PC-3 (cell line): ENCODE measurements at regions not wholly inside any gene's neighbourhood (a gene's known extent, or its start where the extent isn't known, plus 50 kb on each side); places are given as distances from the start of the nearest gene placed in this dataset.

ENCODE experiments used
- ATAC-seq: fragments of 200-7000 bp; cut with Tn5 transposase; 2 replicates; pipeline ENCODE4 v1.9.1; 2020; ENCODE audit warnings: mild to moderate bottlenecking, moderate library complexity
- BruUV-seq: library from RNA; stranded (reverse); fragments of 400-500 nt; replicated peaks from 2 replicates; lab custom pipeline; 2021; lab: Mats Ljungman, UMichigan
- CTCF ChIA-PET: fragments of 300-600 bp; sonication (Branson Sonifier 250); formaldehyde crosslinking; loops from one replicate; lab custom pipeline; 2022; ENCODE audit warnings: antibody characterized with exemption; lab: Charles Lee
- POLR2A ChIA-PET: fragments of 300-600 bp; sonication (Branson Sonifier 250); formaldehyde crosslinking; loops from one replicate; lab custom pipeline; 2022; ENCODE audit warnings: antibody characterized with exemption; ENCODE audit not compliant: unreplicated experiment; lab: Charles Lee
- DNase-seq: peaks from one replicate; pipeline ENCODE4 v3.0.0-alpha.2; 2015
- H2AFZ ChIP-seq: fragments of 300-600 bp; sonication (generic); 2 replicates; pipeline ENCODE4 v1.6.0; 2016; ENCODE audit warnings: antibody characterized with exemption, low read length
- H3F3A ChIP-seq: fragments of 300-600 bp; sonication (generic); one replicate; pipeline ENCODE4 v1.6.0; 2017; ENCODE audit warnings: antibody characterized with exemption, low read length, control low read depth, mild to moderate bottlenecking; ENCODE audit not compliant: unreplicated experiment
- H3K27ac ChIP-seq: fragments of 300-600 bp; sonication (generic); 2 replicates; pipeline ENCODE4 v1.5.1; 2016; ENCODE audit warnings: mild to moderate bottlenecking, low read length
- H3K27me3 ChIP-seq: fragments of 300-600 bp; sonication (generic); 2 replicates; pipeline ENCODE4 v1.6.1; 2016; ENCODE audit warnings: low read length, mixed read lengths
- H3K36me3 ChIP-seq: fragments of 300-600 bp; sonication (generic); 2 replicates; pipeline ENCODE4 v1.6.1; 2016; ENCODE audit warnings: low read depth, mixed run types, low read length, mixed read lengths
- H3K4me1 ChIP-seq: fragments of 300-600 bp; sonication (generic); 2 replicates; pipeline ENCODE4 v1.5.1; 2016; ENCODE audit warnings: low read length; ENCODE audit not compliant: insufficient read depth
- H3K4me2 ChIP-seq: fragments of 300-600 bp; sonication (generic); 2 replicates; pipeline ENCODE4 v1.6.0; 2016; ENCODE audit warnings: low read length
- H3K4me3 ChIP-seq: fragments of 300-600 bp; sonication (generic); 2 replicates; pipeline ENCODE4 v1.5.1; 2016; ENCODE audit warnings: mild to moderate bottlenecking, low read length, mixed read lengths
- H3K79me2 ChIP-seq: fragments of 300-600 bp; sonication (generic); 2 replicates; pipeline ENCODE4 v1.6.1; 2017; ENCODE audit warnings: low read length, mixed read lengths
- H3K9ac ChIP-seq: fragments of 300-600 bp; sonication (generic); 2 replicates; pipeline ENCODE4 v1.6.0; 2016; ENCODE audit warnings: mild to moderate bottlenecking, low read length
- H3K9me2 ChIP-seq: fragments of 300-600 bp; sonication (generic); replicated peaks from 2 replicates; pipeline ENCODE4 v1.6.1; 2016; ENCODE audit warnings: mixed run types, low read length, mixed read lengths
- H3K9me3 ChIP-seq: fragments of 300-600 bp; sonication (generic); 2 replicates; pipeline ENCODE4 v1.6.1; 2016; ENCODE audit warnings: low read length, mixed read lengths
- H4K20me1 ChIP-seq: fragments of 300-600 bp; sonication (generic); 2 replicates; pipeline ENCODE4 v1.6.1; 2016; ENCODE audit warnings: low read length, mixed read lengths
- EZH2 ChIP-seq: fragments of 300-600 bp; sonication (generic); IDR thresholded peaks from one replicate; pipeline ENCODE4 v1.6.1; 2017; ENCODE audit warnings: antibody characterized with exemption, mild to moderate bottlenecking, low read length; ENCODE audit not compliant: unreplicated experiment
- EZH2phosphoT487 ChIP-seq: fragments of 300-600 bp; sonication (generic); IDR thresholded peaks from 2 replicates; pipeline ENCODE4 v1.6.1; 2018; ENCODE audit warnings: mild to moderate bottlenecking, antibody characterized with exemption, low read length, borderline replicate concordance
- intact Hi-C: fragments of 100-400 bp; cut with micrococcal nuclease; formaldehyde crosslinking; loops from 2 replicates; pipeline ENCODE4 v1.9.0; 2023
- TF ChIP-seq, protein P1 (sequence below): fragments of 300-600 bp; sonication (generic); conservative IDR thresholded peaks from 2 replicates; pipeline ENCODE4 v1.5.1; 2017; ENCODE audit warnings: antibody characterized with exemption, low read depth, mild to moderate bottlenecking, low read length

DNA sequence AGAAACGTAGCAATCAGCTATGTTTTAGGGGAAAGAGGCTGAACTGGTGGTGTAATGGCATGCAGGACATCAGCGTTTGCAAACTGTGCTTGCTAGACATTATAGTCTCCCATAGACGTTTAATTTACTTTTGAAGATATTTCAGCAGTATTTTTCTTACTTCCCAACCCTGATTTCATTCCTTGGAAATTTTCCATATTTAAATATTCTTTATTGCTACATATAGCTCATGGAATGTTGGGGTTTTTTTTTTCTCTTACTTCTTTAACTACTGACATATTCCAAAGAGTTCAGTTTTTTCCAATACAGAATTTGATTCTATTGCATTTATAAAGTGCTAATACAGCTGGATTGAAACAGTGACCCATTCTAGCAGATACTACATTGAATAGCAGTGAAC lies 694.4 kb upstream of the CITED2 start:
- no peak for DNase-seq
- H2AFZ ChIP-seq, result no peak overlapping the region
- no peaks in the 10 kb centered on the region for H4K20me1 ChIP-seq
- no peaks in the 10 kb centered on the region for H3K36me3 ChIP-seq
- H3K27ac ChIP-seq, result no peak overlapping the region
- POLR2A ChIA-PET, result no interaction called here
- no peak for TF ChIP-seq EZH2phosphoT487
- TF ChIP-seq, protein P1, sequence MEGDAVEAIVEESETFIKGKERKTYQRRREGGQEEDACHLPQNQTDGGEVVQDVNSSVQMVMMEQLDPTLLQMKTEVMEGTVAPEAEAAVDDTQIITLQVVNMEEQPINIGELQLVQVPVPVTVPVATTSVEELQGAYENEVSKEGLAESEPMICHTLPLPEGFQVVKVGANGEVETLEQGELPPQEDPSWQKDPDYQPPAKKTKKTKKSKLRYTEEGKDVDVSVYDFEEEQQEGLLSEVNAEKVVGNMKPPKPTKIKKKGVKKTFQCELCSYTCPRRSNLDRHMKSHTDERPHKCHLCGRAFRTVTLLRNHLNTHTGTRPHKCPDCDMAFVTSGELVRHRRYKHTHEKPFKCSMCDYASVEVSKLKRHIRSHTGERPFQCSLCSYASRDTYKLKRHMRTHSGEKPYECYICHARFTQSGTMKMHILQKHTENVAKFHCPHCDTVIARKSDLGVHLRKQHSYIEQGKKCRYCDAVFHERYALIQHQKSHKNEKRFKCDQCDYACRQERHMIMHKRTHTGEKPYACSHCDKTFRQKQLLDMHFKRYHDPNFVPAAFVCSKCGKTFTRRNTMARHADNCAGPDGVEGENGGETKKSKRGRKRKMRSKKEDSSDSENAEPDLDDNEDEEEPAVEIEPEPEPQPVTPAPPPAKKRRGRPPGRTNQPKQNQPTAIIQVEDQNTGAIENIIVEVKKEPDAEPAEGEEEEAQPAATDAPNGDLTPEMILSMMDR, result no peak
- TF ChIP-seq EZH2, result no peak
- no peaks in the 10 kb centered on the region for H3K9me3 ChIP-seq
- intact Hi-C loops, result no loop called here
- H3K4me3 ChIP-seq, result no peak overlapping the region
- H3K27me3 ChIP-seq, result no peaks in the 10 kb centered on the region
- no peak for ATAC-seq
- H3K4me2 ChIP-seq, result no peak overlapping the region
- H3K9me2 ChIP-seq, result no peaks in the 10 kb centered on the region
- H3K4me1 ChIP-seq, result peaks cover 18% of the 10 kb centered on the region
- no peaks in the 10 kb centered on the region for H3K79me2 ChIP-seq
- H3F3A ChIP-seq, result no peaks in the 10 kb centered on the region
- H3K9ac ChIP-seq, result no peak overlapping the region
- CTCF ChIA-PET, result no interaction called here
- no TSS peak for BruUV-seq

DNA sequence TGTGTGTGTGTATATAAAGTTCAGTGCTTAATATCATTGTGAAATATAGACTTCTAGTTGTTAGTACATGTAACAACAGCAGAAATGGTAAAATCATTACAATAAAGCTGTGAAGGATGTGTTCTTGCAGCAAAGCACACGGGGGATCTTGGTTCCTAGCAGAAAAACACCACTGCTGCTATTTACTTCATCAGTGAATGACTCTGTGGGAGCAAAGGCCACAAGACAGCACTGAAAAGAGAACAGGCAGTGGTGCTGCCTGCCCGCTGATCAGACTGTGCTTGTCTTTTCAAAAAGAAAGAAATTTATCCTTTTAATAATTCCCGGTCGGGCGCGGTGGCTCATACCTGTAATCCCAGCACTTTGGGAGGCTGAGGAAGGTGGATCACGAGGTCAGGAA lies 689.9 kb upstream of the CITED2 start:
- Histone ChIP-seq H3K9me3 (no peaks in the 10 kb centered on the region), H3K4me3 (no peak overlapping the region), H2AFZ (no peak overlapping the region), H3K4me2 (no peak overlapping the region), H3K9ac (no peak overlapping the region), H3K36me3 (no peaks in the 10 kb centered on the region), H3K27me3 (no peaks in the 10 kb centered on the region), H3F3A (no peaks in the 10 kb centered on the region), H3K27ac (no peak overlapping the region), H3K4me1 (peaks cover 17% of the 10 kb centered on the region), H3K9me2 (no peaks in the 10 kb centered on the region), H3K79me2 (no peaks in the 10 kb centered on the region), H4K20me1 (no peaks in the 10 kb centered on the region)
- CTCF ChIA-PET, result no interaction called here
- POLR2A ChIA-PET, result no interaction called here
- DNase-seq (no peak), ATAC-seq (no peak)
- intact Hi-C loops, result no loop called here
- TF ChIP-seq, protein P1, result no peak
- no peak for TF ChIP-seq EZH2
- BruUV-seq, result no TSS peak

DNA sequence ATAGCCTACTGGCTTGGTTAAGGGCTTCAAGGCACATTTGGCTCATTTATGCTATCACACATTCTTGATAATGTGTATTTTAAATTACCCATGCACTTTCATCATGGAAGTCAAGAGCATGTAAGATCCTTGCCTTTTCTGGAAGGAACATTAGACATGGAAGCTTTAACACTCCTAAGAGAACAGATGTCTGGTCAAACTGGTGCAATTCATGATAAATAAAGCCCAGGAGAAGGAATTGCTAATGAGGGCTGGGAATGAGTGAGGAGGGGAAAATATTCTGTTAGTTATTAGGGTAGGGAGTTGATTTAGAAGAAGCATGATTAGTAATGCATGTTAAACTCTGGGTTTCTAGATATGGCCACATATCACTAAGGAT lies 688.6 kb upstream of the CITED2 start:
- intact Hi-C loops, result no loop called here
- Histone ChIP-seq H4K20me1 (no peaks in the 10 kb centered on the region), H3K27me3 (no peaks in the 10 kb centered on the region), H3K4me2 (no peak overlapping the region), H3K4me3 (no peak overlapping the region), H3K9ac (no peak overlapping the region), H3K36me3 (no peaks in the 10 kb centered on the region), H3K27ac (no peak overlapping the region), H3K4me1 (peaks cover 17% of the 10 kb centered on the region), H3K9me2 (no peaks in the 10 kb centered on the region), H2AFZ (no peak overlapping the region), H3F3A (no peaks in the 10 kb centered on the region), H3K9me3 (no peaks in the 10 kb centered on the region), H3K79me2 (no peaks in the 10 kb centered on the region)
- no TSS peak for BruUV-seq
- TF ChIP-seq EZH2 (no peak), EZH2phosphoT487 (no peak)
- TF ChIP-seq, protein P1, result no peak
- ChIA-PET CTCF (no interaction called here), POLR2A (no interaction called here)
- no peak for DNase-seq
- no peak for ATAC-seq
